Fibroblast of mammary gland (primary cell): ENCODE measurements at regions not wholly inside any gene's neighbourhood (a gene's known extent, or its start where the extent isn't known, plus 50 kb on each side); places are given as distances from the start of the nearest gene placed in this dataset.

Source experiments
- DNase-seq: peaks from one replicate; pipeline ENCODE4 v3.0.0-alpha.2; 2010; ENCODE audit warnings: low read depth
- H3K4me3 ChIP-seq: 2 replicates; pipeline ENCODE4 v1.5.1; 2011; ENCODE audit warnings: low read depth, mild to moderate bottlenecking, low read length, moderate library complexity; ENCODE audit not compliant: control insufficient read depth
- CTCF ChIP-seq: conservative IDR thresholded peaks from 2 replicates; pipeline ENCODE4 v1.5.1; 2011; ENCODE audit warnings: low read depth, low read length, inconsistent platforms; ENCODE audit not compliant: control insufficient read depth, insufficient read depth

DNA sequence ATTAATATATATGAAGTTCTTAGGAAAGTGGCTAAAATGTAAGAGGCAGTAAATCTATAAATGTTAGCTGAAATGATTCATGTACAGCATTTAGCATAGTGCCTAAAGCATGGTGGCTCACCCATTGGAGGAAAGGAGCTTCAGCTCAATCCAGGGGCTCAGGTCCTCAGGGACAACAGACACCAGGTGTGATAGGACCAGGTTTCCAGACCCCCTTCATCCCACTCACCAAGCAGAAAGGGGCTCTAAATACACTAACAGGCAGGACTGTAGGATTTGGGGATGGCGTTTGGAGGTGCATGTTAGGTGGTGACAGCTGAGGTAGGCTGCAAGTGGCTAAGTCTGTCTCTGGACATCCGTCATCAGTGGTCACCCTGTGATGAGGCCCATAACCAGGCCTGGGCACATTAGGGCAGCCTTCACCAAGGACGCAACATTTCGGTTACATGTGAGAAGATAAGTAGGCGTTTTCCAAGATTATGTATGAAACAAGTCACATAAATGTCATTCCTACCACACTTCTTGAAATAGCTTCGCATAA lies 233.1 kb downstream of the C1orf94 start:
- DNase-seq, result no peak
- no peak for TF ChIP-seq CTCF
- no peak overlapping the region for H3K4me3 ChIP-seq

DNA sequence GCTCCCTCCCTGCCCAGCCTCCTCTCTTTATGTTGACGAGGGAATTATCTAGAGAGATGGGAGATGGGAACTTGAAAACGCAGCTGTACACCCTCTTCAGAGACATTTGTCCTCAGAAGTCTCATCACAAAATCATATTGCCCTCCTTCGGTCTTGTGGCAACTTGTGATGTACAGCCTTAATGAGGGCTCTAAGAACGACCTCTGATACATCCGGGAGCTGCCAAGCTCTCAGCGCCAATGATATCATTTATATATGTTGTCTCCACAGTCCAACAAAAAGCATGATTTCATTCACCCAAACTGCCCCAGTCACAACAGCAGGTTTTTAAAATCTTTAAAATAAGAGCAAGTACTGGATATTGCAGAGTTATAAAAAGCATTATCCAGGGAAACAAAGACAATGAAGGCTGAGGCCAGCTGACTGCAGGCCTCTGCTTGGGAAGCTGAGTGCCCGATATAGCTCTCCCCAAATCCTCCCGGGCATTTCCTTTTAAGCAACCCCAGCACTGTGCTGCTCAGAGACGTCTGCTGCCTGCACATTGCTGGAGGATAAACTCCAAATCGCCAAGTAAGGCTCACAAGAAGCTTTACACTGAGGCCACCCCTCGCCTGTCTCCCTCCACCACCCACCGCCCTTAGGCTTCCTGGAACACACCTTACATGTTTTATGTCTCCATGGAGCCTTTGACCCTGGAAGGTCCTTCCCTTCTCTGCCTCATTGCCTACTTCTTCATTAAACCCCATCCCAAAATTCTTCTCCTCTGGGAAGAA lies 236.1 kb downstream of the C1orf94 start:
- H3K4me3 ChIP-seq, result no peak overlapping the region
- DNase-seq, result no peak
- TF ChIP-seq CTCF, result no peak

- no peak for DNase-seq
- H3K4me3 ChIP-seq, result no peak overlapping the region
- no peak for TF ChIP-seq CTCF
Measured at GRCh38 chr1:34415140-34415539, 238.4 kb downstream of the C1orf94 start.

DNA sequence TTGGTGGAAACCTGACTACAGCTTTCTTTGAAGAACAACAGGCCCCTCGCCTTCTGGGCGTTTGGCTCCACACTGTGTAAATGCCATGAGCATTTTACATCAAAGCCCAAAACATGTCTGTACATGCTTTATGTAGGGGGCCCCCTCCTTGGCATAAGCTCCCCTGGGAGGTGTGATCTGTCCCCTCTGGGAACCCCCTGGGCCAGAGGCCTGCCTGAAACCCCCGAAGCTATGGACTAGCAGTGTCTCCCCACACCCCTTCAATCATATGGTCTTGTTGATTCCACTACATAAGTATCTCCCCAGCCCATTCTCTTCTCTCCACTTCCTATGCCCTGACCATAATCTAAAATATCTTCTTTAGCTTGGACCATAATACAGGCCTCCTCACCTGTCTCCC lies 241.5 kb downstream of the C1orf94 start:
- DNase-seq, result no peak
- no peak overlapping the region for H3K4me3 ChIP-seq
- TF ChIP-seq CTCF, result no peak

- no peak for TF ChIP-seq CTCF
- no peak for DNase-seq
- H3K4me3 ChIP-seq, result no peak overlapping the region
Measured at GRCh38 chr1:34419663-34420136, 243.0 kb downstream of the C1orf94 start.

DNA sequence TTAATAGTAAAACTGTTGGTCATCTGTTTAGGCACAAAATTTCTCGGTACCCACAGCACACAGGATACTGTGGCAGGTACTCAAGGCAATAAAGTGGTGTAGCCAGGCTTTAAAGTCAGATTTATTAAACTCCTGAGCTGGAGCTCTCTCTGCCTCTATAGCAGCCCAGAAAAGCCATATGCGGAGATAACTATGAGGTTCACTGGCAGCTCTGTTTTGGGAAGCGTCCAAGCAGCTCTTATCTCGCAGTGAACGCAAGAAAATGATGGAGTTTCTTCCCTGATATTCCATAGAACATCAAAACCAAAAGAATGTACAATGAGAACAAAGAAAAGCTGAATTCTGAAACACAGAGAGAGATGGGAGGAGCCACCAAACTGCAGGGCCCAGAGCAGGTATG lies 248.3 kb downstream of the C1orf94 start:
- H3K4me3 ChIP-seq, result no peak overlapping the region

More for the DNA sequence above, 248.3 kb downstream of the C1orf94 start:
- no peak for DNase-seq
- no peak for TF ChIP-seq CTCF
